HG03432 (cell line): ENCODE measurements at regions not wholly inside any gene's neighbourhood (a gene's known extent, or its start where the extent isn't known, plus 50 kb on each side); places are given as distances from the start of the nearest gene placed in this dataset.
"Not testable (repeated sequence)": the region's sequence is repeated elsewhere in the genome, so short reads cannot be mapped to it uniquely, and the experiment has no call there.

Experiments used
- ATAC-seq: cut with Tn5 transposase; IDR thresholded peaks from one replicate; pipeline ENCODE4 v1.9.1; 2021; ENCODE audit warnings: mild to moderate bottlenecking, moderate library complexity; ENCODE audit not compliant: unreplicated experiment

DNA sequence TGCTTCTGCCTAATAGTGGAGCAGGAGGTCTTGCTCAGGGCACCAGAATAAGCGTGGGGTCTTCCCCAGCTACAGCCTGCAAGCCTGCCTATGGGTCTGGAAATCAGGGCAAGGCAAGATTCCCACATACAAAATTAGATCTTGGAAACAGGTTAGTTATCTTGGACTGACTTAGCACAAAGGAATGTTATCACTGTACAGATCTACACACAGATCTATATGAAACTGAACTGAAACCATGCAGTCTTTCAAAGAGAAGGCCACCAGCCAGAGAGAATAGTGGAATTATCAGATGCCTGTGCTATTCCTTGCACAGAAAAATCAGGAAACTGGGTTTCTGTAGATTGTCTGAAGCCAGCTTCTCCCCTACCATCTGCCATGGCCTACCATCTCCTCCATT lies 585.7 kb downstream of the ACTL7B start:
- ATAC-seq: no peak

DNA sequence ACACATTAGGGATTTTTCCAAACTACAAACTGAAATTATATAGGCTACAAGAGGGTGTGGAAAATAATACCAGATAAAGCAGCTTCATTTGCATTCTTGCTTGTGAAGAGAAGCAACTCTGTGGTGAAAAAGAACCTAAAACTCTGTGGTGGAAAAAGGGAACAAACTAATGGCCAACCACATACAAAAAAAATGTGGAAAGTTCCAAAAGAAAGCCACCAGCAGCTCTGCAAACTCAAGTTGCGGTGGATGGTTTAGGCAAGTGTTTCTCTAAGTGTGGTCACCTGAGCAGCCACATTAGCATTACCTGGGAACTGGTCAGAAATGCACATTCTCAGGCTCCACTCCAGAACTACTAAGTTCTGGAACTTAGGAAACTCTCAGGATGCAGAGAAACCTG lies 586.4 kb downstream of the ACTL7B start:
- no peak for ATAC-seq

DNA sequence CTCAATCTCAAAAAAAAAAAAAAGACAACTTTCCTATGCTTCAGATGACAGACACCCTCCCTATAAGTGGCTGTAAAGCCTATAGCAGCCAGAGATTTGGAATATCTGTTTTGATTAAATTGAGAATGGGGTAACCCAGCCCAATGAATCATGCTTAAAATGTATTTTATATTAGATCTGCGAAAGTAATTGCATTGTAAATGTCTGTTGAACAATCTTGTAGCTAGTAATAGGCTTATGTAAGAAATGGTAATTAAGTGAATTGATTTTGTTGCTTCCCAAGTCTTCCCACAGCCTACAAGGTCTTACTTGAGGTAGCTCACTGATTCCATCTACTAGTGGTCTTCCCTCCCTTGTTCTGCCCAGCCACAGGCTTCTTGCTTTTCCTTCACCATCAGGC lies 590.7 kb downstream of the ACTL7B start:
- ATAC-seq: no peak

DNA sequence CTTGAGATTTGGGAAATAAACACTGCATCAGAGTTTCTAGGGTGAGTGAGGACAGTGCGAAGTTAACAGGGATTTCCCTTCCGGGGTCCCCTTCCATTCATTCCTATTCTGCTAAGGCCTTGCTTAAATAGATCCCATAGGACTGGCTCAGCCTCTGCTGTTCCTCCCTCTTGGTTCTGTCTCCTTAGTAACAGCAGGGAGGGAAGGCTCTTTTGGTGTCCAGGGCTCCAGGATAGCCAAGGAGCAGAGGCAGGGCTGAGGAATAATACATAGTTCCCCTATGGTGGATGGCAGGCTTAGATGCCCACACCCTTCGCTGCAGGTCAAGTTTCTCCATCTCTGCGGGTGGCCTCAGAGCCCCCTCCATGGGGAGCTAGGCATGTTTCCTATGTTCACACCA lies 591.7 kb downstream of the ACTL7B start:
- ATAC-seq: no peak

GRCh38 chr9:108262836-108263235 lies 593.0 kb downstream of the ACTL7B start:
- no peak for ATAC-seq

DNA sequence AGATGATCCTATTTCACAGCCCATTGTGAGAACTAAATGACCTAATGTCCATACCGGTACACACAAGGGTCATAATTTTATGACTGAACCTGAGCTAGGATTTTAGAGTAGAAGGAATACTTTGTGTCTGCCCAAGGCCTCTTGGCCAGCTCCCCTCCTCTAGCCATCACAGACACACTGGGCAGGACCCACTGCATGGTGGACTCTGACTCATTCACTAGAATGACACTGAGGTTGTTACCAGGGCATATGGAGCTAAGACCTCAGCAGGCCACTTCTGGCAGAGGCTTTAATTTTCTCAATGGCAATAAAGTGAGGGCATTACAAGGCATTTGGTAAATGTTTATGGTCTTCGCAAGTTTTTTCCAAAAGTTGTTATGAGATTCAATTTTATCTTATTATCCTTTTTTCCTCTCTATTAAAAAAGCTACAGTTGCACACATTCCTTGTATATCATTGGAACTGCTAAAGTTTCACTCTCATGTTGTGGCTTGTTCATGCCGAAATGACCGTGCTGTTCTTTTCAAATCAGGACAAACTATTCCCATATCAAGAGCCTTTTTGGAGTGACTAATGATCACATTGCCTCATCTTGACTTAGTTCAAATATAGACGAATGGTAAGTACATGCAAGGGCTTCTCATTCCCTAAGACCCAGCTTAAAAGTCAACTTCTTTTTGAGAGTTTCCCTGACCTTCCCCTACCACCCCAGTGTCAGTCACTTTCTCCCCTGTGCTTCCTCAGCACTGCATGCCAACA lies 595.7 kb downstream of the ACTL7B start:
- no peak for ATAC-seq

DNA sequence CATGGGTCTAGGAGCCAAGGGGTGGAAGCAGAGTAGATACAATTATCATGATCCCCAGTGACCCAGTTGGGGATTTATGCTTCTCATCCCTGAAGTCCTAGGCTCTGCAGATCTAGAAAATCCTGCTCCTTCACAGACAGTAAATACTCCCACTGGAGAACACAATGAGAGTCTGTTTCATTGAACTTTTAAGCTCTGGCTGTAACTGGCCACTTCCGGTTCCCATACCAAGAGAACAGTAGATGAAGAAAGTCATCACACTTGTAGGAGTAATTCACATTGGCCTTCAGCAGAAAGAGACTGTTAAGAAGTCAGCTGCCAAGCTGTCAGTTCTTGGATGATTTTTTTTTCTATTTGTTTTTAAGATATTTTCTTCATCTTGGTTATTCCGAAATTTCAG lies 597.1 kb downstream of the ACTL7B start:
- ATAC-seq: no peak

DNA sequence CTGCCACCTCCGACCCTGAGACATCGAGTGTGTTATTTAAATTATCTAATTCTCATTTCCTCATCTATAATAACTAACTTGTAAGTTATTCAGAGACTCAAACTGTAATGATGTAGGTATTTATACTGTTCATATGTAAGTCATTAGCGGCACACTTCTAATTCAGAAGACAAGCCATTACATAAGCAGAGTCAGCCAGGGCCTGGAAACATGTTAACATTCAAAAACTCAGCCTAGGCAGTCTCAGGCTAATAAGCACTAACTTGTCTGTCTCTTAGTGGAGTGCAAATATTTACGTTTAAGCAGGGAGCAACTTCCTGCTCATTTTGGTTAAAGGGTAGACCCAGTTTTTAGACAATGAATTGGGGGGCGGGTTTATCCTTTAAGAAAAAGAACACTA lies 598.4 kb downstream of the ACTL7B start:
- no peak for ATAC-seq

- no peak for ATAC-seq
Measured at GRCh38 chr9:108254236-108254635, 601.5 kb downstream of the ACTL7B start.

GRCh38 chr9:108247391-108247790 lies 608.4 kb downstream of the ACTL7B start:
- not testable (repeated sequence) for ATAC-seq

GRCh38 chr9:108245901-108246300 lies 609.9 kb downstream of the ACTL7B start:
- no peak for ATAC-seq

DNA sequence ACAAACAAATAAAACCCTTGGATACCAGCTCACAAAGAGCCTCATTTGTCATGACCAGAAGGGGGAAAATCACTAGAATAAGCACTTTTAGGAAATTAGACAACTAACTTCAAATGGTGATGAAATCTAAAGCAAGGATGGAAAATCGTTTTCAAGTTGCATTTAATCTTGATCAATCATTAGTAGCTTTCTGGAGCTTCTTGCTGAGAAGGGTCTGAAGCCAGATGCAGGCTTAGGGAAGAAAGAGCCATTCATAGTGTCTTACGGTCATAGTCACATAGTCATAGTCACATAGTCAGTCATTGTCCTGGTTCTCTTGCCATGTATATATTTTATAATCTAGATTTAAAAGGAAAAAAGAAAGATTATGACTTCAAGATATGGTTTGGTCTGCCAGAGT lies 610.5 kb downstream of the ACTL7B start:
- no peak for ATAC-seq

DNA sequence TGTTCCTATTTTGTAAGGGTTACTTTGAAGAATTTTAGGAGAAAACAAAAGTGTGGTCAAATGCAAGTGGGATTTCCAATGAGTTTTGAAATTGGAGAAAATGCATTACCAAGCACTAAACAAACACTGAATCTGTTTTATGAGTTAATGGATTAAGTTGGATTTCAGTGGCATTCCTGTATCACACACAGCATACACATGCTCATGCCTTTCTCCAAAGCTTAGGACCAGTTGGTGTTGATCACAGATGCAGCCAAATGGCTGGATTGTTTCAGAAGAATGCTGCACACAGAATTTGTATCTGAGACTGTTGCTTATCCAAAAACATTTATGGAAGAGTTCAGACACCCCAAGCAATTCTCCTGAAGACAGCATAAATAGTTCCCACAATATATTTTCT lies 611.1 kb downstream of the ACTL7B start:
- no peak for ATAC-seq

GRCh38 chr9:108241384-108242073 lies 614.3 kb downstream of the ACTL7B start:
- ATAC-seq: no peak

GRCh38 chr9:108239696-108240321 lies 616.0 kb downstream of the ACTL7B start:
- ATAC-seq: no peak

GRCh38 chr9:108235609-108236008 lies 620.2 kb downstream of the ACTL7B start:
- ATAC-seq: no peak

- ATAC-seq: no peak
Measured at GRCh38 chr9:108234811-108235210, 621.0 kb downstream of the ACTL7B start.

- ATAC-seq: no peak
Measured at GRCh38 chr9:108225149-108225800, 630.5 kb downstream of the ACTL7B start.

DNA sequence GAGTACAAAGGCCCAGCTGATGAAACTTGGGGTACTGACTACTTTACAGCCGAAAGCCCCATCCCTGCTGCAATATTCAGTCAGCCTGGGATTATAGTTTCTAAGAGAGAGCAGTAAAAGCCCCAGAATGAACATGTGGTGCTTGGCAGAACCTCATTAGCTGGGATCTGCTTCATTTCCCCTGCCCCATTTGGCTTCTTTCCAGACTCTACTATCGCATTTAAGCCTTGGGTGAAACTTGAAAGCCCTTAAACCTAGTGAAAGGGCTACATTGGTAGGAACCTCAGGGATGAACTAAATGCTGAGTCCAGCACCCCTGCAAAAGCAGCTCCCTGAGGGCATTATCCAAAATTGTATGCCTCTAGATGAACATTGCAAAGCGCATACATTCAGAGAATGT lies 631.1 kb downstream of the ACTL7B start:
- ATAC-seq: no peak

GRCh38 chr9:108219664-108220063 lies 636.1 kb downstream of the ACTL7B start:
- ATAC-seq: no peak
